Lower lobe of right lung (tissue), 2 donors: ENCODE measurements at regions not wholly inside any gene's neighbourhood (a gene's known extent, or its start where the extent isn't known, plus 50 kb on each side); places are given as distances from the start of the nearest gene placed in this dataset.

Source experiments
- ATAC-seq, 2 donors: fragments of 200-7000 bp; cut with Tn5 transposase; one replicate each; pipeline ENCODE4 v1.9.1; 2020 to 2022; ENCODE audit warnings: mild to moderate bottlenecking in 2 of 2, moderate library complexity in 2 of 2
- DNase-seq: peaks from one replicate; pipeline ENCODE4 v3.0.0-alpha.2; 2020
- H3K27ac ChIP-seq: fragments of 200-600 bp; one replicate; pipeline ENCODE4 v1.8.0; 2022
- H3K27me3 ChIP-seq: fragments of 200-600 bp; one replicate; pipeline ENCODE4 v1.8.0; 2022; ENCODE audit warnings: low read depth
- H3K36me3 ChIP-seq: fragments of 200-600 bp; one replicate; pipeline ENCODE4 v1.8.0; 2022; ENCODE audit warnings: mild to moderate bottlenecking
- H3K4me1 ChIP-seq: fragments of 200-600 bp; one replicate; pipeline ENCODE4 v1.8.0; 2022
- H3K4me3 ChIP-seq: fragments of 200-600 bp; one replicate; pipeline ENCODE4 v1.8.0; 2022; ENCODE audit warnings: mild to moderate bottlenecking
- H3K9me3 ChIP-seq: fragments of 200-600 bp; one replicate; pipeline ENCODE4 v1.8.0; 2022
- CTCF ChIP-seq: fragments of 200-600 bp; IDR thresholded peaks from one replicate; pipeline ENCODE4 v1.8.0; 2022; ENCODE audit warnings: antibody characterized with exemption, mild to moderate bottlenecking
- intact Hi-C: fragments of 100-400 bp; cut with DNase I; formaldehyde crosslinking; loops from one replicate; pipeline ENCODE4 v1.11.0; 2022
- donor health status: DM: no; HTN: yes; CAD: no; lungs with severe emphysema.

- no peak overlapping the region for H3K4me3 ChIP-seq
- no peaks in the 10 kb centered on the region for H3K36me3 ChIP-seq
- H3K27ac ChIP-seq, result no peak overlapping the region
- ATAC-seq (no peak), DNase-seq (no peak)
- intact Hi-C loops, result no loop called here
- no peaks in the 10 kb centered on the region for H3K27me3 ChIP-seq
- TF ChIP-seq CTCF, result no peak
- no peaks in the 10 kb centered on the region for H3K9me3 ChIP-seq
- no peaks in the 10 kb centered on the region for H3K4me1 ChIP-seq
These were observed 80.1 kb upstream of the FZD8 start for GRCh38 chr10:35722226-35722625.

DNA sequence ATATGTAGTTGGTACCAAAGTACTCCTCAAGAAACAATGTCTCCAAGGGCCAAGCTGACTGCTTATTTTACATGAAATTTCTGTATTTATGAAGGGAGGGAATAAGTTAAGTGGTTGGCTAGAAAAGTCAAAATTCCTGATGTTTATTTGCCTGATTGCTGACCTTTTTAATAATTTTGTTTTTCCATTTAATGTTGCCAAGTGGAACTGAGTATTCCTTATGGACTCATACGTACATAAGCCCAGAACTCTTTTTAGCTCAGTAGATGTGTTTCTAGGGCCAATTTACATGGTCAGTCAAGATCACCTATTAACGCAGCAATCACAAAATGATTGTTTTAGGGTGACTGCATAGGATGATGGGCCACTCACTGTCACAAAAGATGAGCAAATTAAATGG, 78.3 kb upstream of the FZD8 start:
- no peak for DNase-seq
- Histone ChIP-seq H3K9me3 (no peaks in the 10 kb centered on the region), H3K36me3 (no peaks in the 10 kb centered on the region), H3K27me3 (no peaks in the 10 kb centered on the region), H3K4me3 (no peak overlapping the region), H3K4me1 (no peaks in the 10 kb centered on the region), H3K27ac (no peak overlapping the region)
- intact Hi-C loops, result no loop called here
- TF ChIP-seq CTCF, result no peak
- ATAC-seq, result no peak

DNA sequence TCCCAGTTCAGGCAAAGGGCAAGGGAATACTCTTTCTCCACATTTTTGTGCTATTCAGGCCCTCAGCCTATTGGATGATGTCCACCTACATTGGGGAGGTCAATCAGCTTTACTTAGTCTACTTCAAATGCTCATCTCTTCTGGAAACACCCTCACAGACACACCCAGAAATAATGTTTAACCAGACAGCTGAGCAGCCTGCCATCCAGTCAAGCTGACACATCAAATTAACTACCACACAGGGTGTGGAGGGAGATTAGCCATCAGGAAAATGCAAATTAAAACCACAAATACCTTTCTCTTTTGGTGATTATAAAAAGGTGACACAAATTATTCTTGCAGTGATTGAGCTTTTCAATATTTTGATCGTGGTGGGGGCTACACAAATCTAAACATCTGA, 74.7 kb upstream of the FZD8 start:
- Histone ChIP-seq H3K4me1 (no peaks in the 10 kb centered on the region), H3K4me3 (no peak overlapping the region), H3K27me3 (no peaks in the 10 kb centered on the region), H3K9me3 (no peaks in the 10 kb centered on the region), H3K27ac (no peak overlapping the region), H3K36me3 (no peaks in the 10 kb centered on the region)
- DNase-seq (no peak), ATAC-seq (no peak)
- no peak for TF ChIP-seq CTCF
- intact Hi-C loops, result no loop called here

- Histone ChIP-seq H3K27me3 (no peaks in the 10 kb centered on the region), H3K36me3 (no peaks in the 10 kb centered on the region), H3K27ac (no peak overlapping the region), H3K9me3 (no peaks in the 10 kb centered on the region), H3K4me1 (no peaks in the 10 kb centered on the region), H3K4me3 (no peak overlapping the region)
- no peak for DNase-seq
- intact Hi-C loops, result no loop called here
- TF ChIP-seq CTCF, result no peak
- ATAC-seq, result no peak
These were observed 70.4 kb upstream of the FZD8 start for GRCh38 chr10:35712486-35712885.

- Histone ChIP-seq H3K27me3 (no peaks in the 10 kb centered on the region), H3K4me1 (no peaks in the 10 kb centered on the region), H3K9me3 (no peaks in the 10 kb centered on the region), H3K36me3 (no peaks in the 10 kb centered on the region), H3K4me3 (no peak overlapping the region), H3K27ac (no peak overlapping the region)
- intact Hi-C loops, result no loop called here
- ATAC-seq, result no peak
- no peak for TF ChIP-seq CTCF
- no peak for DNase-seq
These were observed 69.7 kb upstream of the FZD8 start for GRCh38 chr10:35711615-35712411.
